ENCODE measurements at regions not wholly inside any gene's neighbourhood (a gene's known extent, or its start where the extent isn't known, plus 50 kb on each side); places are given as distances from the start of the nearest gene placed in this dataset.
A peak's percentile ranks its signal among the peaks of the same experiment; 100 is the strongest.

DNA sequence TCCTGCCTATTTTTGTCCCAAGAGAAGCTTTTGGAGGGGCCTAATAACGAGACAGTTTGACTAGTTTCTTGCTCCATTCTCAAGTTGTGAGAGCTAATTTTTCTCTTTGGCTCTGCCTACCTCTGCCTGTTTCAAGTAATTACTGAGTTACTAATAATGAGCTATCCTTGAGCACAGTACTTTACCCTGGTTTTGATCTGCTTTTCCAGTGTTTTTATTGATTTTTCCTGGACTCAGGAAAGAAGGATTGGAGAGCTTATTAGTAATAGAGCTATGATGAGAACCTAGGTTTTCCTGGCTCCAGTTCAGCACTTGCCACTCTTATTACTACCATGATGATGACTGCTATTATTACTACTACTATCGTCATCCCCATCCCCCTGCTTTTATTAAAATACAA is 106.7 kb downstream of the HS3ST3B1 start (continued):
- TF ChIP-seq ZNF605 (CRISPR knock-in tag; IDR thresholded peaks at IDR 0.05) (no peak), DNMT1 (CRISPR knock-in tag; IDR thresholded peaks at IDR 0.05) (no peak), MBNL3 (CRISPR knock-in tag; conservative IDR thresholded peaks at IDR 0.05) (no peak), RARA (CRISPR knock-in tag; IDR thresholded peaks at IDR 0.05) (peak; percentile 63; the same call in 1 of the 2 replicates), HOXA5 (CRISPR knock-in tag; IDR thresholded peaks at IDR 0.05) (no peak), TCF7 (IDR thresholded peaks at IDR 0.05; ENCODE audit: low read depth) (no peak), CAMTA2 (CRISPR knock-in tag; IDR thresholded peaks at IDR 0.05; ENCODE audit: borderline replicate concordance) (no peak), KDM5A (IDR thresholded peaks at IDR 0.05; ENCODE audit: borderline replicate concordance, low read length) (no peak)
- TF ChIP-seq, protein P1, sequence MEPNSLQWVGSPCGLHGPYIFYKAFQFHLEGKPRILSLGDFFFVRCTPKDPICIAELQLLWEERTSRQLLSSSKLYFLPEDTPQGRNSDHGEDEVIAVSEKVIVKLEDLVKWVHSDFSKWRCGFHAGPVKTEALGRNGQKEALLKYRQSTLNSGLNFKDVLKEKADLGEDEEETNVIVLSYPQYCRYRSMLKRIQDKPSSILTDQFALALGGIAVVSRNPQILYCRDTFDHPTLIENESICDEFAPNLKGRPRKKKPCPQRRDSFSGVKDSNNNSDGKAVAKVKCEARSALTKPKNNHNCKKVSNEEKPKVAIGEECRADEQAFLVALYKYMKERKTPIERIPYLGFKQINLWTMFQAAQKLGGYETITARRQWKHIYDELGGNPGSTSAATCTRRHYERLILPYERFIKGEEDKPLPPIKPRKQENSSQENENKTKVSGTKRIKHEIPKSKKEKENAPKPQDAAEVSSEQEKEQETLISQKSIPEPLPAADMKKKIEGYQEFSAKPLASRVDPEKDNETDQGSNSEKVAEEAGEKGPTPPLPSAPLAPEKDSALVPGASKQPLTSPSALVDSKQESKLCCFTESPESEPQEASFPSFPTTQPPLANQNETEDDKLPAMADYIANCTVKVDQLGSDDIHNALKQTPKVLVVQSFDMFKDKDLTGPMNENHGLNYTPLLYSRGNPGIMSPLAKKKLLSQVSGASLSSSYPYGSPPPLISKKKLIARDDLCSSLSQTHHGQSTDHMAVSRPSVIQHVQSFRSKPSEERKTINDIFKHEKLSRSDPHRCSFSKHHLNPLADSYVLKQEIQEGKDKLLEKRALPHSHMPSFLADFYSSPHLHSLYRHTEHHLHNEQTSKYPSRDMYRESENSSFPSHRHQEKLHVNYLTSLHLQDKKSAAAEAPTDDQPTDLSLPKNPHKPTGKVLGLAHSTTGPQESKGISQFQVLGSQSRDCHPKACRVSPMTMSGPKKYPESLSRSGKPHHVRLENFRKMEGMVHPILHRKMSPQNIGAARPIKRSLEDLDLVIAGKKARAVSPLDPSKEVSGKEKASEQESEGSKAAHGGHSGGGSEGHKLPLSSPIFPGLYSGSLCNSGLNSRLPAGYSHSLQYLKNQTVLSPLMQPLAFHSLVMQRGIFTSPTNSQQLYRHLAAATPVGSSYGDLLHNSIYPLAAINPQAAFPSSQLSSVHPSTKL (CRISPR knock-in tag; IDR thresholded peaks at IDR 0.05): 0 out of 2 replicates have a peak, but pooled peaks have one; percentile 9
- TF ChIP-seq, protein P2, sequence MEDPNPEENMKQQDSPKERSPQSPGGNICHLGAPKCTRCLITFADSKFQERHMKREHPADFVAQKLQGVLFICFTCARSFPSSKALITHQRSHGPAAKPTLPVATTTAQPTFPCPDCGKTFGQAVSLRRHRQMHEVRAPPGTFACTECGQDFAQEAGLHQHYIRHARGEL (CRISPR knock-in tag; IDR thresholded peaks at IDR 0.05): no peak

DNA sequence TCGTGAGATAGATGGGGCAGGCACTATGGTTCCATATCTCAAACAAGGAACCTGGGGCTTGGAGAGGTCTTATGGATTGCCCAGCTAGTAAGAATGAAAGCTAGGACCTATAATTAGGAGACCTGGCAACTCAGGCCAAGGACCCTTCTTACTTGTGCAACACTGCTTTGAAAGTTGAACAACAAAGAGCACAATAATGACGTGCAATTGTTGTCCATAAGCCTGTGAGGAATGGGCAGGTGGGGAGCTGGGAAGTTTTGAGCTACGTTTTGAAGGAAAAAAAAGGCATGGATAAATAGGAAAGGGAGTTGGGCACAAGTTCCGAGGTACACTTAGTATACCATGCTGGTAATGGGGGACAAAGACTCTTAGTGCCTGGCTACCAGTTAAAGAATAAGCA is 104.3 kb downstream of the HS3ST3B1 start:
- Histone ChIP-seq H3K4me2 (ENCODE audit: low read depth, low read length) (no peak overlapping the region), H2AFZ (ENCODE audit: low read length) (no peak overlapping the region), H3K79me2 (ENCODE audit: insufficient read depth, low read length) (peaks cover 64% of the 10 kb centered on the region), H3K27me3 (ENCODE audit: control insufficient read depth in 1 of 2, insufficient read depth in 2 of 2, low read length in 2 of 2) (no peaks in the 10 kb centered on the region), H4K20me1 (ENCODE audit: insufficient read depth, low read length) (peaks cover 8% of the 10 kb centered on the region), H3K36me3 (replicated peaks in 1 of 2; ENCODE audit: control insufficient read depth in 1 of 2, insufficient read depth in 2 of 2, low read length in 2 of 2) (peaks cover 19 to 85% of the 10 kb centered on the region in 2 experiments), H3K9me3 (ENCODE audit: low read length) (no peaks in the 10 kb centered on the region), H3K4me3 (replicated peaks in 1 of 3; ENCODE audit: insufficient read depth in 1 of 3, low read depth in 2 of 3, low read length in 3 of 3) (no peak overlapping the region), H3K27ac (ENCODE audit: extremely low read length, insufficient read depth, low read length) (no peak overlapping the region), H3K4me1 (ENCODE audit: insufficient read depth, low read length) (peaks cover 25% of the 10 kb centered on the region), H3K9ac (ENCODE audit: insufficient read depth, low read depth, low read length) (no peak overlapping the region)
- ChIA-PET POLR2A (interaction anchor here (1.5 to 2.6 kb wide), 3 partner anchors 15 to 105 kb away, joined by 3 to 11 read pairs (median 3); partner anchors contain the start of gene HS3ST3B1), CTCF (ENCODE audit: low intra/inter-chr PET ratio, low total read pairs) (no interaction called here)
- no TSS peak for BruUV-seq (replicated peaks)
- DNase-seq (ENCODE audit: low spot score) (no peak), FAIRE-seq (no peak), ATAC-seq (no peak)
- in situ Hi-C loops (cut with HindIII; ENCODE audit: extremely low pct_ligation_motif_present, low pct_unique_long_range_greater_than_20kb): no loop called here
- WGBS (ENCODE audit: low lambda C conversion rate): 96% methylated on average over 4 of the region's 4 CpGs
- intact Hi-C loops (cut with micrococcal nuclease; ENCODE audit: unreplicated experiment): no loop called here
- TF ChIP-seq SALL1 (CRISPR knock-in tag; IDR thresholded peaks at IDR 0.05): no peak
- TF ChIP-seq, protein P3, sequence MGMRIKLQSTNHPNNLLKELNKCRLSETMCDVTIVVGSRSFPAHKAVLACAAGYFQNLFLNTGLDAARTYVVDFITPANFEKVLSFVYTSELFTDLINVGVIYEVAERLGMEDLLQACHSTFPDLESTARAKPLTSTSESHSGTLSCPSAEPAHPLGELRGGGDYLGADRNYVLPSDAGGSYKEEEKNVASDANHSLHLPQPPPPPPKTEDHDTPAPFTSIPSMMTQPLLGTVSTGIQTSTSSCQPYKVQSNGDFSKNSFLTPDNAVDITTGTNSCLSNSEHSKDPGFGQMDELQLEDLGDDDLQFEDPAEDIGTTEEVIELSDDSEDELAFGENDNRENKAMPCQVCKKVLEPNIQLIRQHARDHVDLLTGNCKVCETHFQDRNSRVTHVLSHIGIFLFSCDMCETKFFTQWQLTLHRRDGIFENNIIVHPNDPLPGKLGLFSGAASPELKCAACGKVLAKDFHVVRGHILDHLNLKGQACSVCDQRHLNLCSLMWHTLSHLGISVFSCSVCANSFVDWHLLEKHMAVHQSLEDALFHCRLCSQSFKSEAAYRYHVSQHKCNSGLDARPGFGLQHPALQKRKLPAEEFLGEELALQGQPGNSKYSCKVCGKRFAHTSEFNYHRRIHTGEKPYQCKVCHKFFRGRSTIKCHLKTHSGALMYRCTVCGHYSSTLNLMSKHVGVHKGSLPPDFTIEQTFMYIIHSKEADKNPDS (CRISPR knock-in tag; IDR thresholded peaks at IDR 0.05): no peak
- TF ChIP-seq RBM22 (optimal IDR thresholded peaks at IDR 0.05; ENCODE audit: low read length): peak; percentile 75
- TF ChIP-seq SIX1 (CRISPR knock-in tag; IDR thresholded peaks at IDR 0.05; ENCODE audit: borderline replicate concordance): no peak
- TF ChIP-seq, protein P4, sequence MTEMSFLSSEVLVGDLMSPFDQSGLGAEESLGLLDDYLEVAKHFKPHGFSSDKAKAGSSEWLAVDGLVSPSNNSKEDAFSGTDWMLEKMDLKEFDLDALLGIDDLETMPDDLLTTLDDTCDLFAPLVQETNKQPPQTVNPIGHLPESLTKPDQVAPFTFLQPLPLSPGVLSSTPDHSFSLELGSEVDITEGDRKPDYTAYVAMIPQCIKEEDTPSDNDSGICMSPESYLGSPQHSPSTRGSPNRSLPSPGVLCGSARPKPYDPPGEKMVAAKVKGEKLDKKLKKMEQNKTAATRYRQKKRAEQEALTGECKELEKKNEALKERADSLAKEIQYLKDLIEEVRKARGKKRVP (CRISPR knock-in tag; IDR thresholded peaks at IDR 0.05): no peak
- no peak for TF ChIP-seq ZNF367 (CRISPR knock-in tag; IDR thresholded peaks at IDR 0.05; ENCODE audit: borderline replicate concordance)
- TF ChIP-seq ZNF12 (CRISPR knock-in tag; IDR thresholded peaks at IDR 0.05): no peak
- no peak for TF ChIP-seq RARA (CRISPR knock-in tag; IDR thresholded peaks at IDR 0.05)
- no peak for TF ChIP-seq ZNF263 (CRISPR knock-in tag; IDR thresholded peaks at IDR 0.05)
- no peak for TF ChIP-seq TBP (CRISPR knock-in tag; IDR thresholded peaks at IDR 0.05)

All from HepG2 (cell line).